HepG2 (cell line): ENCODE measurements at regions not wholly inside any gene's neighbourhood (a gene's known extent, or its start where the extent isn't known, plus 50 kb on each side); places are given as distances from the start of the nearest gene placed in this dataset.

ENCODE experiments used
- ATAC-seq: fragments of 200-7000 bp; cut with Tn5 transposase; 3 replicates; pipeline ENCODE4 v1.9.1; 2020; ENCODE audit warnings: mild to moderate bottlenecking, moderate library complexity
- BruUV-seq: library from RNA; stranded (reverse); fragments of 400-500 nt; replicated peaks from 2 replicates; lab custom pipeline; 2021; lab: Mats Ljungman, UMichigan
- CTCF ChIA-PET: fragments of 300-600 bp; formaldehyde crosslinking; extraction: SDS; loops from one replicate; lab custom pipeline; 2021; ENCODE audit warnings: low total read pairs, inconsistent platforms, low intra/inter-chr PET ratio; lab: Yijun Ruan, JAX
- POLR2A ChIA-PET: fragments of 350-600 bp; sonication (Branson Sonifier 250); formaldehyde crosslinking; loops from one replicate; lab custom pipeline; 2020; ENCODE audit warnings: antibody characterized with exemption, inconsistent platforms; lab: Yijun Ruan, JAX
- DNase-seq: peaks from one replicate; pipeline ENCODE4 v3.0.0-alpha.2; 2015; ENCODE audit warnings: low spot score
- FAIRE-seq: peaks from 3 replicates; lab custom pipeline; 2011; peaks lifted over from hg19 to GRCh38; lab: Jason Lieb, UNC
- H2AFZ ChIP-seq: one replicate; pipeline ENCODE4 v1.6.1; 2011; ENCODE audit warnings: low read length, inconsistent platforms
- H3K27ac ChIP-seq: fragments of 300-600 bp; 3 replicates; pipeline ENCODE4 v1.8.0; 2011; ENCODE audit warnings: mixed run types, mild to moderate bottlenecking, mixed read lengths, low read length, inconsistent platforms; ENCODE audit not compliant: insufficient read depth; ENCODE audit errors: extremely low read length
- H3K27me3 ChIP-seq, 2 experiments: fragments of 200-600 bp in 1 of 2; 2 replicates in 1 of 2; 3 replicates in 1 of 2; pipeline versions ENCODE4 v1.6.0 to v1.8.0; 2011; ENCODE audit warnings: low read length in 2 of 2, mild to moderate bottlenecking in 2 of 2, moderate library complexity in 2 of 2, inconsistent platforms in 1 of 2; ENCODE audit not compliant: insufficient read depth in 2 of 2, control insufficient read depth in 1 of 2
- H3K36me3 ChIP-seq, 2 experiments: fragments of 200-600 bp in 1 of 2; replicated peaks in 1 of 2; 2 replicates in 1 of 2; 3 replicates in 1 of 2; pipeline versions ENCODE4 v1.5.1 to v1.8.0; 2011; ENCODE audit warnings: low read length in 2 of 2, inconsistent platforms in 1 of 2; ENCODE audit not compliant: insufficient read depth in 2 of 2, control insufficient read depth in 1 of 2
- H3K4me1 ChIP-seq: 2 replicates; pipeline ENCODE4 v1.5.1; 2012; ENCODE audit warnings: low read length, inconsistent platforms; ENCODE audit not compliant: insufficient read depth
- H3K4me2 ChIP-seq: 2 replicates; pipeline ENCODE4 v1.6.0; 2011; ENCODE audit warnings: low read depth, low read length, inconsistent platforms
- H3K4me3 ChIP-seq, 3 experiments: fragments of 200-600 bp in 1 of 3; sonication (generic), shearing (Covaris generic) in 1 of 3; replicated peaks in 1 of 3; 2 replicates each; pipeline ENCODE4 v1.5.1; 2011 to 2016; ENCODE audit warnings: low read length in 3 of 3, inconsistent platforms in 2 of 3, low read depth in 2 of 3, mild to moderate bottlenecking in 2 of 3, control low read depth in 1 of 3, mixed read lengths in 1 of 3; ENCODE audit not compliant: insufficient read depth in 1 of 3
- H3K79me2 ChIP-seq: one replicate; pipeline ENCODE4 v1.6.1; 2011; ENCODE audit warnings: low read length, inconsistent platforms; ENCODE audit not compliant: insufficient read depth
- H3K9ac ChIP-seq: 2 replicates; pipeline ENCODE4 v1.6.0; 2011; ENCODE audit warnings: mild to moderate bottlenecking, low read depth, low read length, inconsistent platforms; ENCODE audit not compliant: insufficient read depth
- H3K9me3 ChIP-seq: 2 replicates; pipeline ENCODE4 v1.5.1; 2012; ENCODE audit warnings: mild to moderate bottlenecking, low read length
- H4K20me1 ChIP-seq: 2 replicates; pipeline ENCODE4 v1.6.0; 2011; ENCODE audit warnings: inconsistent platforms, mild to moderate bottlenecking, low read length, moderate library complexity; ENCODE audit not compliant: insufficient read depth
- ELF1 ChIP-seq: sonication (generic); formaldehyde crosslinking; IDR thresholded peaks from 2 replicates; pipeline ENCODE4 v1.4.0; 2020; ENCODE audit warnings: missing genetic modification reagents
- HDAC1 ChIP-seq: sonication (generic); formaldehyde crosslinking; IDR thresholded peaks from 2 replicates; pipeline ENCODE4 v1.5.1; 2020; ENCODE audit warnings: mild to moderate bottlenecking, missing genetic modification reagents
- HNRNPLL ChIP-seq: fragments of 200-400 bp; formaldehyde crosslinking; IDR thresholded peaks from 2 replicates; pipeline ENCODE4 v1.6.1; 2017; ENCODE audit warnings: mild to moderate bottlenecking, low read depth, low read length; ENCODE audit not compliant: poor library complexity, severe bottlenecking
- NR3C1 ChIP-seq: sonication (generic); formaldehyde crosslinking; IDR thresholded peaks from 2 replicates; pipeline ENCODE4 v1.4.0; 2020; ENCODE audit warnings: missing genetic modification reagents
- RBM39 ChIP-seq: fragments of 200-400 bp; formaldehyde crosslinking; IDR thresholded peaks from one replicate; pipeline ENCODE4 v1.6.1; 2018; ENCODE audit warnings: antibody characterized with exemption, mild to moderate bottlenecking, low read depth, low read length; ENCODE audit not compliant: poor library complexity, severe bottlenecking
- RXRA ChIP-seq: sonication (generic); formaldehyde crosslinking; IDR thresholded peaks from 2 replicates; pipeline ENCODE4 v1.5.1; 2020; ENCODE audit warnings: missing genetic modification reagents
- SIN3B ChIP-seq: fragments of 150-350 bp; IDR thresholded peaks from 2 replicates; pipeline ENCODE4 v1.6.1; 2014; ENCODE audit warnings: low read length
- ZBTB1 ChIP-seq: sonication (generic); formaldehyde crosslinking; IDR thresholded peaks from 2 replicates; pipeline ENCODE4 v1.4.0; 2020; ENCODE audit warnings: missing genetic modification reagents, borderline replicate concordance
- ZBTB7B ChIP-seq: sonication (generic); formaldehyde crosslinking; IDR thresholded peaks from 2 replicates; pipeline ENCODE4 v1.4.0; 2020; ENCODE audit warnings: missing genetic modification reagents
- ZFP41 ChIP-seq: sonication (generic); formaldehyde crosslinking; IDR thresholded peaks from 2 replicates; pipeline ENCODE4 v1.4.0; 2020; ENCODE audit warnings: mild to moderate bottlenecking, missing genetic modification reagents, borderline replicate concordance
- ZNF282 ChIP-seq: fragments of 450-650 bp; IDR thresholded peaks from 2 replicates; pipeline ENCODE4 v1.6.1; 2018; ENCODE audit not compliant: partially characterized antibody
- ZNF337 ChIP-seq: sonication (generic); formaldehyde crosslinking; IDR thresholded peaks from 2 replicates; pipeline ENCODE4 v1.5.1; 2020; ENCODE audit warnings: missing genetic modification reagents, low read depth, mild to moderate bottlenecking, borderline replicate concordance
- ZNF501 ChIP-seq: sonication (generic); formaldehyde crosslinking; IDR thresholded peaks from 2 replicates; pipeline ENCODE4 v1.5.1; 2020; ENCODE audit warnings: mild to moderate bottlenecking, moderate library complexity, missing genetic modification reagents
- ZNF777 ChIP-seq: sonication (generic); formaldehyde crosslinking; IDR thresholded peaks from 2 replicates; pipeline ENCODE4 v1.4.0; 2020; ENCODE audit warnings: missing genetic modification reagents
- ZSCAN25 ChIP-seq: sonication (generic); formaldehyde crosslinking; IDR thresholded peaks from 2 replicates; pipeline ENCODE4 v1.8.0; 2022; ENCODE audit warnings: mild to moderate bottlenecking, missing genetic modification reagents
- WGBS: methylation state at CpG from one replicate; pipeline ENCODE4 v1.1.6; 2017; ENCODE audit warnings: low lambda C conversion rate; 5-methylcytosine and 5-hydroxymethylcytosine counted together
- in situ Hi-C: cut with HindIII; loops from 2 replicates; pipeline ENCODE4 v1.10.0; 2017; ENCODE audit warnings: low pct_unique_long_range_greater_than_20kb; ENCODE audit not compliant: extremely low pct_ligation_motif_present
- intact Hi-C: fragments of 100-400 bp; cut with micrococcal nuclease; formaldehyde crosslinking; loops from one replicate; pipeline ENCODE4 v1.10.0; 2022; ENCODE audit not compliant: unreplicated experiment
- TF ChIP-seq, protein P1 (sequence below): sonication (generic); formaldehyde crosslinking; IDR thresholded peaks from 2 replicates; pipeline ENCODE4 v1.9.0; 2022; ENCODE audit warnings: missing genetic modification reagents, mild to moderate bottlenecking, borderline replicate concordance
- TF ChIP-seq, protein P2 (sequence below), 2 experiments: sonication (generic) in 1 of 2; formaldehyde crosslinking in 1 of 2; IDR thresholded peaks; 2 replicates each; pipeline versions ENCODE4 v1.5.1 to v1.6.1; 2011 to 2020; ENCODE audit warnings: borderline replicate concordance in 1 of 2, low read depth in 1 of 2, low read length in 1 of 2, mild to moderate bottlenecking in 1 of 2, missing genetic modification reagents in 1 of 2, moderate library complexity in 1 of 2
- TF ChIP-seq, protein P3 (sequence below): sonication (generic); formaldehyde crosslinking; IDR thresholded peaks from 2 replicates; pipeline ENCODE4 v1.4.0; 2020; ENCODE audit warnings: missing genetic modification reagents

DNA sequence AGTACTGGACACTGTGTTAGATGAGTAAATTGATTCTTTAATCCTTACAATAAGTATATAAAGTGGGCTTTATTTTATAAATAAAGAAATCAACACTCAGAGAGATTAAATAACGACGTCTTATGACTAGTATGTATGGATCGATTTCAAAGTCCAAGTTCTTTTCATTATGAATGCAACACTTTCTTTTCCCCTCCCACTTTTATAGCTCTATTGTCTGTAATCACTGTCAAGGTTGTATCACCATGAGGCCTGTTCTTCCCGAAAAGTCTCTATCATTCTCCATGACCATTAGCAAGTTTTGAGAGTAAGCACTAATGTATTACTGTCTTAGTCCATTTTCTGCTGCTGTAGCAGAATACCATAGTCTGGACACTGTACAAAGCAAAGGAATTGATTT, 228.4 kb downstream of the TLR4 start (continued):
- TF ChIP-seq ZBTB7B (CRISPR knock-in tag) (no peak), ZNF337 (CRISPR knock-in tag) (no peak), HNRNPLL (no peak), RBM39 (no peak)
- TF ChIP-seq, protein P1, sequence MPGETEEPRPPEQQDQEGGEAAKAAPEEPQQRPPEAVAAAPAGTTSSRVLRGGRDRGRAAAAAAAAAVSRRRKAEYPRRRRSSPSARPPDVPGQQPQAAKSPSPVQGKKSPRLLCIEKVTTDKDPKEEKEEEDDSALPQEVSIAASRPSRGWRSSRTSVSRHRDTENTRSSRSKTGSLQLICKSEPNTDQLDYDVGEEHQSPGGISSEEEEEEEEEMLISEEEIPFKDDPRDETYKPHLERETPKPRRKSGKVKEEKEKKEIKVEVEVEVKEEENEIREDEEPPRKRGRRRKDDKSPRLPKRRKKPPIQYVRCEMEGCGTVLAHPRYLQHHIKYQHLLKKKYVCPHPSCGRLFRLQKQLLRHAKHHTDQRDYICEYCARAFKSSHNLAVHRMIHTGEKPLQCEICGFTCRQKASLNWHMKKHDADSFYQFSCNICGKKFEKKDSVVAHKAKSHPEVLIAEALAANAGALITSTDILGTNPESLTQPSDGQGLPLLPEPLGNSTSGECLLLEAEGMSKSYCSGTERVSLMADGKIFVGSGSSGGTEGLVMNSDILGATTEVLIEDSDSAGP (CRISPR knock-in tag), result no peak
- TF ChIP-seq, protein P2, sequence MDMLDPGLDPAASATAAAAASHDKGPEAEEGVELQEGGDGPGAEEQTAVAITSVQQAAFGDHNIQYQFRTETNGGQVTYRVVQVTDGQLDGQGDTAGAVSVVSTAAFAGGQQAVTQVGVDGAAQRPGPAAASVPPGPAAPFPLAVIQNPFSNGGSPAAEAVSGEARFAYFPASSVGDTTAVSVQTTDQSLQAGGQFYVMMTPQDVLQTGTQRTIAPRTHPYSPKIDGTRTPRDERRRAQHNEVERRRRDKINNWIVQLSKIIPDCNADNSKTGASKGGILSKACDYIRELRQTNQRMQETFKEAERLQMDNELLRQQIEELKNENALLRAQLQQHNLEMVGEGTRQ (IDR thresholded peaks at IDR 0.05; ENCODE audit: low read depth, low read length), result no peak
- TF ChIP-seq, protein P2 (CRISPR knock-in tag; IDR thresholded peaks at IDR 0.05; ENCODE audit: borderline replicate concordance), result no peak

DNA sequence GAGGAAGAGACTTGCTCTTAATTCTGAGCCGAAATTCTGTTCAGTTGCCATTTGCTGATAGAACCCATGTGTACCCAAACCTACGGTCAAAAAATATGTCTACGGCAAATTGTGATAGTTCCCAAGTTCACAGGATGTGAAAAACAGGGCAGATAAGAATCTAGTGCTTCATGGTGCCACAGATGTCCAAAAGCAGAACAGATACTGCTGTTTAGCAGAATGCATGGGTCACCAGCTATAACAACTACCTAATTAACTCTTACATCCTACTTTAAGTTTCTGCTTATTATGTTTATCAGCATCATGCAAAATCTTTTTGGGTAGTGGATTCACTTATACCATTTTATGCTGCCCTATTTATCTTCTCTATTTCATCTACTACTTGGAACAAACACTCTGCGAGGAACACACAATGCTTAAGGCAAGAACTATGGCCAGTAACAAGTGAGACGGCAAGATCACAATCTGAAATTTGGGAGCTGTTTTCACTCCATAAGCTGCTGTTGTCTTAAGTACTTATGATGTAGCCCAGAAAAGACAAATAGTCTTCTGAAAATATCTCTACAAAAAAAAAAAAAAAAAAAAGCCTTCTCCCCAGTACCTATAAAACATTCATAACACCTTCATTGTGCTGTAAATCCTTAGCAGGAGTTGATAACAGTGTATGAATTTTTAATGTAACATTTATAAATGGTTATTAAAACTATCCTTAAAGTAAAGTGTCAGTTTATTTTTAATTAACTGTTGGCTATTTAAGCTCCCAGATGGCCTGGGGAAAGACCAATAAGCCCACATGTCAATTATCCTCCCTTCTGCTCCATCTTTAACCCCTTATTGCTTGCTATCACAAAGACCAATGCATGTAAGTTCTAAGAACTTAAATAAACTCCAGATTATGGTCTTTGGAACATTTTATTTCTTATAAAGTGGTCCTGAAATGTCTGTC, 232.3 kb downstream of the TLR4 start:
- intact Hi-C loops, result no loop called here
- 12% methylated on average over 5 of the region's 5 CpGs for WGBS
- POLR2A ChIA-PET, result no interaction called here
- in situ Hi-C loops, result no loop called here
- Histone ChIP-seq H3K27me3 (no peaks in the 10 kb centered on the region), H4K20me1 (no peaks in the 10 kb centered on the region), H3K79me2 (no peaks in the 10 kb centered on the region), H3K36me3 (no peaks in the 10 kb centered on the region), H3K4me1 (no peaks in the 10 kb centered on the region), H3K9me3 (peaks cover 56% of the 10 kb centered on the region), H3K4me2 (no peak overlapping the region), H3K27ac (no peak overlapping the region), H2AFZ (no peak overlapping the region), H3K4me3 (no peak overlapping the region), H3K9ac (no peak overlapping the region)
- ATAC-seq (no peak), FAIRE-seq (no peak), DNase-seq (no peak)
- CTCF ChIA-PET, result no interaction called here
- BruUV-seq, result no TSS peak
- no peak for TF ChIP-seq NR3C1 (CRISPR knock-in tag)
- no peak for TF ChIP-seq ZNF501
- no peak for TF ChIP-seq ZSCAN25
- TF ChIP-seq ZNF777, result no peak
- TF ChIP-seq ZFP41 (CRISPR knock-in tag), result no peak
- no peak for TF ChIP-seq RXRA (CRISPR knock-in tag)
- TF ChIP-seq, protein P3, sequence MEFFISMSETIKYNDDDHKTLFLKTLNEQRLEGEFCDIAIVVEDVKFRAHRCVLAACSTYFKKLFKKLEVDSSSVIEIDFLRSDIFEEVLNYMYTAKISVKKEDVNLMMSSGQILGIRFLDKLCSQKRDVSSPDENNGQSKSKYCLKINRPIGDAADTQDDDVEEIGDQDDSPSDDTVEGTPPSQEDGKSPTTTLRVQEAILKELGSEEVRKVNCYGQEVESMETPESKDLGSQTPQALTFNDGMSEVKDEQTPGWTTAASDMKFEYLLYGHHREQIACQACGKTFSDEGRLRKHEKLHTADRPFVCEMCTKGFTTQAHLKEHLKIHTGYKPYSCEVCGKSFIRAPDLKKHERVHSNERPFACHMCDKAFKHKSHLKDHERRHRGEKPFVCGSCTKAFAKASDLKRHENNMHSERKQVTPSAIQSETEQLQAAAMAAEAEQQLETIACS (CRISPR knock-in tag), result no peak
- no peak for TF ChIP-seq ZNF282
- no peak for TF ChIP-seq ZBTB1
- TF ChIP-seq HDAC1 (CRISPR knock-in tag), result no peak
- no peak for TF ChIP-seq SIN3B
- no peak for TF ChIP-seq ELF1 (CRISPR knock-in tag)
